ENCODE measurements at regions not wholly inside any gene's neighbourhood (a gene's known extent, or its start where the extent isn't known, plus 50 kb on each side); places are given as distances from the start of the nearest gene placed in this dataset.

DNA sequence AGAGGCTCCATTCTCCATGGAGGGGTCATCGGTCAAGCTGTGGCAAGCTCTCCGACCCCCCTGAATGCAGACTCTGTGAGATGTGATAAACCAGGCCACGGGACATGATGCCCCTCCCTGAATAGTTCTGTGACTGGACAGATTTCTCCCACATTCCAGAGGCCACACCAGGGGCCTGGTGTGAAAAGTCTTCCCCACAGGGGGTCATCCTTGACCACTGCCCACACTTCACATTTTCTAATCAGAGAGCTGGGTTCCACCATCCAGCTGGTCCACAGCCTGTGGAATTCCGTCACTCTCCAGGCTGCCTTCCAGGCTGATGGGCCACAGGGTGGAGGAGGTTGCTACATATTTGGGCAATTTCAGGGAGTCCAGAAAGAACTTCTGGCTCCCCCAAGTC, 51.3 kb upstream of the CYRIA start:
- no peaks in the 10 kb centered on the region for H3K27me3 ChIP-seq (ENCODE audit: control insufficient read depth, insufficient read depth, low read length, poor library complexity, severe bottlenecking)
- no peaks in the 10 kb centered on the region for H3K9me3 Mint-ChIP-seq
- 97 to 98% methylated on average over 4 of the region's 4 CpGs for WGBS, 2 experiments (ENCODE audit: insufficient coverage in 1 of 2, insufficient read length in 1 of 2)
- H3K9ac ChIP-seq (ENCODE audit: extremely low read depth, low read length, poor library complexity, severe bottlenecking): no peak overlapping the region
- no peak for DNase-seq
- H3K27ac ChIP-seq (ENCODE audit: low read depth, low read length): no peak overlapping the region
- H3K4me3 Mint-ChIP-seq: no peak overlapping the region
- H3K9me3 ChIP-seq (ENCODE audit: control insufficient read depth, low read length): no peaks in the 10 kb centered on the region
- no peaks in the 10 kb centered on the region for H3K36me3 ChIP-seq (ENCODE audit: control insufficient read depth, insufficient read depth, low read length)
- H3K4me1 Mint-ChIP-seq: peaks cover 11% of the 10 kb centered on the region
- TF ChIP-seq, protein P1, sequence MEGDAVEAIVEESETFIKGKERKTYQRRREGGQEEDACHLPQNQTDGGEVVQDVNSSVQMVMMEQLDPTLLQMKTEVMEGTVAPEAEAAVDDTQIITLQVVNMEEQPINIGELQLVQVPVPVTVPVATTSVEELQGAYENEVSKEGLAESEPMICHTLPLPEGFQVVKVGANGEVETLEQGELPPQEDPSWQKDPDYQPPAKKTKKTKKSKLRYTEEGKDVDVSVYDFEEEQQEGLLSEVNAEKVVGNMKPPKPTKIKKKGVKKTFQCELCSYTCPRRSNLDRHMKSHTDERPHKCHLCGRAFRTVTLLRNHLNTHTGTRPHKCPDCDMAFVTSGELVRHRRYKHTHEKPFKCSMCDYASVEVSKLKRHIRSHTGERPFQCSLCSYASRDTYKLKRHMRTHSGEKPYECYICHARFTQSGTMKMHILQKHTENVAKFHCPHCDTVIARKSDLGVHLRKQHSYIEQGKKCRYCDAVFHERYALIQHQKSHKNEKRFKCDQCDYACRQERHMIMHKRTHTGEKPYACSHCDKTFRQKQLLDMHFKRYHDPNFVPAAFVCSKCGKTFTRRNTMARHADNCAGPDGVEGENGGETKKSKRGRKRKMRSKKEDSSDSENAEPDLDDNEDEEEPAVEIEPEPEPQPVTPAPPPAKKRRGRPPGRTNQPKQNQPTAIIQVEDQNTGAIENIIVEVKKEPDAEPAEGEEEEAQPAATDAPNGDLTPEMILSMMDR (conservative IDR thresholded peaks at IDR 0.05): no peak
- no peak overlapping the region for H3K27ac Mint-ChIP-seq
- H3K4me1 ChIP-seq (ENCODE audit: control insufficient read depth, insufficient read depth, low read length): peaks cover 9% of the 10 kb centered on the region
- no peak overlapping the region for H3K4me3 ChIP-seq (ENCODE audit: low read length)
- H3K36me3 Mint-ChIP-seq (ENCODE audit: low read depth): no peaks in the 10 kb centered on the region
- peaks cover 12% of the 10 kb centered on the region for H3K27me3 Mint-ChIP-seq (ENCODE audit: insufficient read depth)

- no peak for DNase-seq
- Histone ChIP-seq H3K27ac (ENCODE audit: low read depth, low read length) (no peak overlapping the region), H3K4me3 (ENCODE audit: low read length) (no peak overlapping the region), H3K4me1 (ENCODE audit: control insufficient read depth, insufficient read depth, low read length) (peaks cover 9% of the 10 kb centered on the region), H3K9ac (ENCODE audit: extremely low read depth, low read length, poor library complexity, severe bottlenecking) (no peak overlapping the region), H3K36me3 (ENCODE audit: control insufficient read depth, insufficient read depth, low read length) (no peaks in the 10 kb centered on the region), H3K27me3 (ENCODE audit: control insufficient read depth, insufficient read depth, low read length, poor library complexity, severe bottlenecking) (no peaks in the 10 kb centered on the region), H3K9me3 (ENCODE audit: control insufficient read depth, low read length) (no peaks in the 10 kb centered on the region)
- peaks cover 11% of the 10 kb centered on the region for H3K4me1 Mint-ChIP-seq
- 83 to 92% methylated on average over 3 to 5 of the region's 5 CpGs for WGBS, 2 experiments (ENCODE audit: insufficient coverage in 1 of 2, insufficient read length in 1 of 2)
- H3K27ac Mint-ChIP-seq: no peak overlapping the region
- H3K4me3 Mint-ChIP-seq: no peak overlapping the region
- peaks cover 12% of the 10 kb centered on the region for H3K27me3 Mint-ChIP-seq (ENCODE audit: insufficient read depth)
- TF ChIP-seq, protein P1 (conservative IDR thresholded peaks at IDR 0.05): no peak
- no peaks in the 10 kb centered on the region for H3K36me3 Mint-ChIP-seq (ENCODE audit: low read depth)
- H3K9me3 Mint-ChIP-seq: no peaks in the 10 kb centered on the region
Measured at GRCh38 chr2:16716024-16716423, 50.4 kb upstream of the CYRIA start.

Measured in endodermal cell (in vitro differentiated cells).